ENCODE measurements at regions not wholly inside any gene's neighbourhood (a gene's known extent, or its start where the extent isn't known, plus 50 kb on each side); places are given as distances from the start of the nearest gene placed in this dataset.

GRCh38 chr4:156173937-156174336 is 220.3 kb upstream of the CTSO start:
- Histone ChIP-seq H2AFZ (ENCODE audit: low read depth, low read length, severe bottlenecking) (no peak overlapping the region), H3K4me2 (ENCODE audit: low read depth, low read length, poor library complexity, severe bottlenecking) (no peak overlapping the region), H3K9me2 (replicated peaks; ENCODE audit: insufficient read depth, low read length) (no peaks in the 10 kb centered on the region), H3K4me3 (ENCODE audit: insufficient read depth, low read length, poor library complexity, severe bottlenecking) (no peak overlapping the region), H3K9ac (ENCODE audit: low read length) (no peak overlapping the region), H3K27ac (ENCODE audit: low read depth, low read length) (no peak overlapping the region), H3K27me3 (ENCODE audit: low read length) (no peaks in the 10 kb centered on the region), H3K79me2 (ENCODE audit: insufficient read depth, low read length) (no peaks in the 10 kb centered on the region), H3K9me3 (ENCODE audit: insufficient read depth, low read length) (no peaks in the 10 kb centered on the region), H3F3A (ENCODE audit: insufficient read depth) (no peaks in the 10 kb centered on the region), H4K20me1 (ENCODE audit: low read depth, low read length) (no peaks in the 10 kb centered on the region), H3K36me3 (ENCODE audit: low read length) (no peaks in the 10 kb centered on the region)
- no peak for TF ChIP-seq EZH2phosphoT487 (conservative IDR thresholded peaks at IDR 0.05; ENCODE audit: low read length)
- TF ChIP-seq, protein P1, sequence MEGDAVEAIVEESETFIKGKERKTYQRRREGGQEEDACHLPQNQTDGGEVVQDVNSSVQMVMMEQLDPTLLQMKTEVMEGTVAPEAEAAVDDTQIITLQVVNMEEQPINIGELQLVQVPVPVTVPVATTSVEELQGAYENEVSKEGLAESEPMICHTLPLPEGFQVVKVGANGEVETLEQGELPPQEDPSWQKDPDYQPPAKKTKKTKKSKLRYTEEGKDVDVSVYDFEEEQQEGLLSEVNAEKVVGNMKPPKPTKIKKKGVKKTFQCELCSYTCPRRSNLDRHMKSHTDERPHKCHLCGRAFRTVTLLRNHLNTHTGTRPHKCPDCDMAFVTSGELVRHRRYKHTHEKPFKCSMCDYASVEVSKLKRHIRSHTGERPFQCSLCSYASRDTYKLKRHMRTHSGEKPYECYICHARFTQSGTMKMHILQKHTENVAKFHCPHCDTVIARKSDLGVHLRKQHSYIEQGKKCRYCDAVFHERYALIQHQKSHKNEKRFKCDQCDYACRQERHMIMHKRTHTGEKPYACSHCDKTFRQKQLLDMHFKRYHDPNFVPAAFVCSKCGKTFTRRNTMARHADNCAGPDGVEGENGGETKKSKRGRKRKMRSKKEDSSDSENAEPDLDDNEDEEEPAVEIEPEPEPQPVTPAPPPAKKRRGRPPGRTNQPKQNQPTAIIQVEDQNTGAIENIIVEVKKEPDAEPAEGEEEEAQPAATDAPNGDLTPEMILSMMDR (IDR thresholded peaks at IDR 0.05; ENCODE audit: insufficient read depth, low read length, poor library complexity, severe bottlenecking): no peak

DNA sequence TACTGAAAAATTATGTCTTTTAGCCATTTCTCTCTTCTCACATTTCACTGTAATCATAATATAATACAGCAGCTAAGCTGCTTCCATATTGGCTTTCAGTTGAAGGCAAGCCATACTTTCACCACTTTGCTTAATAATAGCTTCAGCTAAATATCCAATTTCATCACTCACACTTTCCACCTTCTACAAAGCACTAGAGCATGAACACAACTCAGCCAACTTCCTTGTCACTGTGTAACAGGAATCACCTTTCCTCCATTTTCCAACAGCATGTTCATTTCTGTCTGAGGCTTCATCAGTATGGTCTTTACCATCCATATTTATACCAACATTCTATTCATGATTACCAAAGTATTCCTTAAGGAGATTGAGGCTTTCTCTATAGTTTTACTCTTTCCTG is 219.8 kb upstream of the CTSO start:
- Histone ChIP-seq H3K27ac (ENCODE audit: low read depth, low read length) (no peak overlapping the region), H2AFZ (ENCODE audit: low read depth, low read length, severe bottlenecking) (no peak overlapping the region), H3F3A (ENCODE audit: insufficient read depth) (no peaks in the 10 kb centered on the region), H3K9ac (ENCODE audit: low read length) (no peak overlapping the region), H3K9me2 (replicated peaks; ENCODE audit: insufficient read depth, low read length) (no peaks in the 10 kb centered on the region), H3K27me3 (ENCODE audit: low read length) (no peaks in the 10 kb centered on the region), H3K9me3 (ENCODE audit: insufficient read depth, low read length) (no peaks in the 10 kb centered on the region), H3K36me3 (ENCODE audit: low read length) (no peaks in the 10 kb centered on the region), H4K20me1 (ENCODE audit: low read depth, low read length) (no peaks in the 10 kb centered on the region), H3K79me2 (ENCODE audit: insufficient read depth, low read length) (no peaks in the 10 kb centered on the region), H3K4me3 (ENCODE audit: insufficient read depth, low read length, poor library complexity, severe bottlenecking) (no peak overlapping the region), H3K4me2 (ENCODE audit: low read depth, low read length, poor library complexity, severe bottlenecking) (no peak overlapping the region)
- TF ChIP-seq, protein P1 (IDR thresholded peaks at IDR 0.05; ENCODE audit: insufficient read depth, low read length, poor library complexity, severe bottlenecking): no peak
- no peak for TF ChIP-seq EZH2phosphoT487 (conservative IDR thresholded peaks at IDR 0.05; ENCODE audit: low read length)

GRCh38 chr4:156169861-156170260 is 216.2 kb upstream of the CTSO start:
- H3K79me2 ChIP-seq (ENCODE audit: insufficient read depth, low read length): no peaks in the 10 kb centered on the region
- H3K9ac ChIP-seq (ENCODE audit: low read length): no peak overlapping the region
- H3K9me2 ChIP-seq (replicated peaks; ENCODE audit: insufficient read depth, low read length): no peaks in the 10 kb centered on the region
- no peaks in the 10 kb centered on the region for H3F3A ChIP-seq (ENCODE audit: insufficient read depth)
- no peaks in the 10 kb centered on the region for H4K20me1 ChIP-seq (ENCODE audit: low read depth, low read length)
- H3K27ac ChIP-seq (ENCODE audit: low read depth, low read length): no peak overlapping the region
- H3K27me3 ChIP-seq (ENCODE audit: low read length): no peaks in the 10 kb centered on the region
- TF ChIP-seq, protein P1 (IDR thresholded peaks at IDR 0.05; ENCODE audit: insufficient read depth, low read length, poor library complexity, severe bottlenecking): no peak
- no peak for TF ChIP-seq EZH2phosphoT487 (conservative IDR thresholded peaks at IDR 0.05; ENCODE audit: low read length)
- H3K4me2 ChIP-seq (ENCODE audit: low read depth, low read length, poor library complexity, severe bottlenecking): no peak overlapping the region
- no peak overlapping the region for H2AFZ ChIP-seq (ENCODE audit: low read depth, low read length, severe bottlenecking)
- H3K4me3 ChIP-seq (ENCODE audit: insufficient read depth, low read length, poor library complexity, severe bottlenecking): no peak overlapping the region
- H3K36me3 ChIP-seq (ENCODE audit: low read length): no peaks in the 10 kb centered on the region
- H3K9me3 ChIP-seq (ENCODE audit: insufficient read depth, low read length): no peaks in the 10 kb centered on the region
